GM12878 (cell line): ENCODE measurements at regions not wholly inside any gene's neighbourhood (a gene's known extent, or its start where the extent isn't known, plus 50 kb on each side); places are given as distances from the start of the nearest gene placed in this dataset.

ENCODE experiments used
- CREB1 ChIP-seq: IDR thresholded peaks from 2 replicates; pipeline ENCODE4 v1.6.1; 2012; ENCODE audit warnings: low read depth, mild to moderate bottlenecking, inconsistent platforms
- JUND ChIP-seq: IDR thresholded peaks from 2 replicates; pipeline ENCODE4 v1.6.1; 2012; ENCODE audit warnings: low read depth, mild to moderate bottlenecking, low read length, improper control_type of control experiment, moderate library complexity

- TF ChIP-seq CREB1 = no peak
- no peak for TF ChIP-seq JUND
Measured at GRCh38 chr14:38000340-38000739, 207.4 kb upstream of the SSTR1 start.
